HG03060 (cell line): ENCODE measurements at regions not wholly inside any gene's neighbourhood (a gene's known extent, or its start where the extent isn't known, plus 50 kb on each side); places are given as distances from the start of the nearest gene placed in this dataset.
"Not testable (repeated sequence)": the region's sequence is repeated elsewhere in the genome, so short reads cannot be mapped to it uniquely, and the experiment has no call there.

ENCODE experiments used
- ATAC-seq: cut with Tn5 transposase; IDR thresholded peaks from one replicate; pipeline ENCODE4 v1.9.1; 2021; ENCODE audit warnings: low read depth, moderate number of reproducible peaks; ENCODE audit not compliant: unreplicated experiment

- ATAC-seq, result no peak
Measured at GRCh38 chr2:16053437-16054257, 113.3 kb downstream of the MYCN start.

DNA sequence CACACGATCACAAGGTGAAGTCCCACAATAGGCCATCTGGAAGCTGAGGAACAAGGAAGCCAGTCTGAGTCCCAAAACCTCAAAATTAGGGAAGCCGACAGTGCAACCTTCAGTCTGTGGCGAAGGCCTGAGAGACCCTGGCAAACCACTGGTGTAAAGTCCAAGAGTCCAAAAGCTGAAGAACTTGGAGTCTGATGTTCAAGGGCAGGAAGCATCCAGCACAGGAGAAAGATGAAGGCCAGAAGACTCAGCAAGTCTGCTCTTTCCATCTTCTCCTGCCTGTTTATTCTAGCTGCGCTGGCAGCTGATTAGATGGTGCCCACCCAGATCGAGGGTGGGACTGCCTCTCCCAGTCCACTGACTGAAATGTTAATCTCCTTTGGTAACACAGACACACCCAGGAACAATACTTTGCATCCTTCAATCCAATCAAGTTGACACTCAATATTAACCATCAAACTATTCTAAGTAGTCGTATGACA lies 112.3 kb downstream of the MYCN start:
- ATAC-seq, result not testable (repeated sequence)

GRCh38 chr2:16051841-16052564 lies 111.7 kb downstream of the MYCN start:
- ATAC-seq, result no peak

GRCh38 chr2:16050908-16051489 lies 110.6 kb downstream of the MYCN start:
- no peak for ATAC-seq

DNA sequence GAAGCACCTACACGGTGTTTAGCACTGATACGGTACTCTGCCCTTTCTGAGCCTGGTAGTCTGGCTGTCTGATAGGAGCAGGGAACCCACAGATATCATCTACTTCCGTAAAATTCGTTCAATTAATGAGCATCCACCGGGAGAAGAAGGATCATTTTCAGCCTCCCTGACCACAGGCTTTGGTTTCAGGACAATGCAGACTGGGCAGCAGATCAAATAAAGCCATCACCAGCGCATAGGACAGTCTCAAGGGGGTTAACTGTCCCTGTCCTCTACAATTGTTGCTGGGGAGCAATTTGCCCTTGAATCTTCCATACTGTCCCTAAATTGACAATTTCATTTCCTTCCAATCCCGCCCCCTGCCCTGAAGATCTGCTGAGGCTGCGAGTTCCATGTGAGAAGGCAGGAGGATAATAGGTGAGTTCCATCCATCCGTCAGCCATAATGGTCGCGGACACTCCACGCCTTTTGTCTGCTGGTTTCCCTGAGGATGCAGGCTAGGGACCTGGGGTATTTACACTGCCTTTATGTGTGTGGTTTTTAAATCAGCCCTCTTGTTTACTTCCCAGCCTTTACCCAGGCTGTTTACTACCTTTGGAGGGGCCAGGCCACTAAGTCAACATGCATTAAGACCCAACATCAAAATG lies 110.0 kb downstream of the MYCN start:
- ATAC-seq, result no peak

GRCh38 chr2:16049406-16049805 lies 109.1 kb downstream of the MYCN start:
- ATAC-seq, result no peak

- ATAC-seq, result no peak
Measured at GRCh38 chr2:16048466-16048865, 108.1 kb downstream of the MYCN start.

DNA sequence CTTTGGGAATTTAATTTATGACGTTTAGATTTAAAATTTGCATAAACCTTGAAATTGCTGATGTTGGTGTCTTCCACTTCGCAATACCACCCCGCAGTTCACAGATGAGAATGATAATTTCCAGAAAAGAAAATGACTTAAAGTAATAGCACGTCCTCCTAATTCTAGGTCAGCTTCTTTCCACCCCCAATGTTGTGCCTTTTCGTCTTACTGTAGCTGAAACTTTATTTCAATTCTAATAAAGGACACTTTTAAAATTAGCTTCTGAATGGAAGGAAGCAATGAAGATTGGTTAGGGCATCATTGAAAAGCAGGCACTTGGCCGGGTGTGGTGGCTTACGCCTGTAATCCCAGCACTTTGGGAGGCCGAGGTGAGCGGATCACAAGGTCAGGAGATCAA lies 107.4 kb downstream of the MYCN start:
- ATAC-seq, result no peak

DNA sequence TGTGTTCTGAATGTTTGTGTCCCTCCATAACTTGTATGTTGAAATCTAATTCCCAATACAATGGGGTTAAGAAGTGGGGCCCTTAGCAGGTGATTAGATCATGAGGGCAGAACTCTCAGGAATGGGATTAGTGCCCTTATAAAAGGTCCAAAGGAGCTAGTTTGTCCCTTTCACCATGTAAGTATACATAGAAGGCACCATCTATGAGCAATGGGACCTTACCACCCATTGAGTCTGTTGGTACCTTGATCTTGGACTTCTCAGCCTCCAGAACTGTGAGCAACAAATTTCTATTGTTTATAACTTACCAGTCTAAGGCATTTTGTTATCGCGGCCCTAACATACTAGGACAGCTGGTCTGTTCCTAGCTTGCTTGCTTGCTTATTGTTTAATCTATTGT lies 106.3 kb downstream of the MYCN start:
- no peak for ATAC-seq

- ATAC-seq, result no peak
Measured at GRCh38 chr2:16045653-16046352, 105.5 kb downstream of the MYCN start.

- ATAC-seq, result no peak
Measured at GRCh38 chr2:16044946-16045456, 104.7 kb downstream of the MYCN start.

GRCh38 chr2:16043627-16044026 lies 103.3 kb downstream of the MYCN start:
- no peak for ATAC-seq

DNA sequence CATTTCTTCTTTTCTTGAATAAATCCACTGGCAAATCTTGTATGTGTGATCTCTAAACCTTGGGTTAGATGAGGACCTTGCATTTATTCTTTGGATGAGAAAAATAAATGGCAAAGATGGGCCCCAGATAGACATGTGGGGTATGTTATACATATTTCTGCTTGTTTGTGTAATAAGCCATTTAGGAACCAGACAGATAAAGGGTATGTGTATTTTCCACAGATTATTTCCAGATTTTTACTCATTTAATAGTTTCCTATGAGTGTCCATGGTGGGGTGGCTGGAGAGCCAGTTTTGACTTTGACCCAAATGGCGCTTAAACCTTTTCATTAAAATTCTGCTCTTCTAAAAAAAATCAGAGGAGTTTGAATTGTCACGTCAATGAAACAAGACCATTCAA lies 102.8 kb downstream of the MYCN start:
- ATAC-seq, result no peak

DNA sequence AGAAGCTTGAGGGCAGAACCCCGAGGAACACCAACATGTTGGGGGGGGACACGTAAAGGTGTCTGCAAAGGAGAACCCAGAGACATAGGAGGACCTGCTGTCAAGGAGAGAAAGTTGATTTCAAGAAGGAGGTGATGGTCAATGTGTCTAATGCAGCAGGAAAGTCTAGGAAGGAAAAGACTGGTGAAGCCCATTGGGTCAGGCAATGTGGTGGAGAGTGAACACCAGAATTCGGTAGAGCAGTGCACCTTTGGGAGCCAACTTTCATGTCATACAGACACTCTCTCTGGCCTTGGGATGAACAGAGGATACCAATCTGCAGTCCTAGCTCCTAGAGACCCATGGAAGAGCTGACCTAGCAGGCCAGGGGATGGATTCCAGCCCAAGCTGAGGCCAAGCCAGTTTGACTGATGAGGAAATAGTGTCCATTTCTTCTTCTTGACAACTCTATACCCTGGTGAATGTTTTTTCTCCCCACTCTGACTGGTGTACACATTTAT lies 101.9 kb downstream of the MYCN start:
- no peak for ATAC-seq

GRCh38 chr2:16040271-16041010 lies 100.1 kb downstream of the MYCN start:
- ATAC-seq, result no peak

DNA sequence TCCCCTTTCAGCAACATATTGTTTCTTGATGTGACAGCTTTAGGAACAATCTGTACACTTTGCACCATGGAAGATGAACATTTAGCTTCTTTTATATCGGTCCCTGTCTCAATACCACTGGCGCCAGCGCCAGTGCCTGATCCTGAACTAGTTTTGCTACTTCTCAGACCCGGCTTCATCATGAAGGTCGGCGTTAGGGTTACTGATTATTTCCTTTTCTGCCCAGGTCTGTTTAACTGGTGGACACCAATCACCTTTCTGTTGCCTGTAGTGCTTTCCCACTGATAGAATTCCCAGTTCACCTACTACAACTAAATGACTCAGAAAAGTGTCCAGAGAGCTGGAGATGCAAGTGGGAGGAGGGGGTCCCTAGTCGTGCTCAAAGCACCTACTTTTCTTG lies 99.5 kb downstream of the MYCN start:
- no peak for ATAC-seq

DNA sequence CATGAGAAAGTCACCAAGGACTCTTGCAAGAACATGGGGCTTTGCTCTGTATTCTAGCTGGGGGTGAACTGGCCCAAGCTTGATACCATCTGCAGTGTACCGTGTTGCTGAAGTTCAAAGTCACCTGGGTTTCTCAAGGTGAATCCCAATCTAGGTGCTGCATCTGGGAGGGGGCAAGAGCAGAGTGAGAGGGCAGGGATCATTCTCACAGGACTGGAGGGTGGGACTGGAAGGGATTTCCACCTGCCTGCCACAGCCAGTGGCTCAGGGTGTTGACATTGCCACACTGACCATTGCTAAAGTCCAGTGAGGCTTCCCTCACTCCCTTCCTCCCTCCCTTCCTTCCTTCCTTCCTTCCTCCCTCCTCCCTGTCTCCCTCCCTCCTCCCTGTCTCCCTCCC lies 98.7 kb downstream of the MYCN start:
- ATAC-seq, result no peak

- ATAC-seq, result no peak
Measured at GRCh38 chr2:16038621-16039020, 98.3 kb downstream of the MYCN start.

DNA sequence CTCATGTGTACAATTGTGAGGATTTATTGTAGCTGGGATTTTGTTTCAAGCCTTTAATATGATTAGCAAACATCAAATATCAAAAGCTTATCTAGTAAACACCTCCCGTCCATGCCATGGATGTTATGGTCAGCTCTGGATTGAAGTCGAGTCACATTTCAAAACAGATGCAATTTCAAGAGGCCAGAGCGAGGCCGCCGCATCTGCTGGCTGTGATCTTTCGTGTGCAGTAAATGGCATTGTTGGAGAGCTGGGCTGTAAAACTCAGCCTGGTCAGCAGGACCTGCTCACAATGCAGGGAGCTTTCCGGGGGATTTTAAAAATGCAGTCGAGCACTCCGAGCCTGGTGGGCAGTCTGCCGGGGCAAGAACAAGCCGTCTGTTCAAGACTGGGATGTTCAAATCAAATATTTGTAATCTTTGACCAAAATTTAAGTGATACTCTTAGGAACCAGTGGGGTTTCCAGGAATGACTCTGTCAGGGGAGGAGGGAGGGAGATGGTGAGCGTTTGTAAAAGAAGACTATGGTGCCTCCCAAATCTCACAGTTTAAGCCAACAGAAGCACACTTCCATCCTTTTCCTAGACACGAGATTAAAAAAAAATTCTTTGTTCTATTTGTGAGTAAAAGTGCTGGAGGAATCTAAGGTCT lies 97.6 kb downstream of the MYCN start:
- ATAC-seq, result no peak
